Activated T-cell treated with anti-CD3 and anti-CD28 coated beads for 48 hours (primary cell): ENCODE measurements at regions not wholly inside any gene's neighbourhood (a gene's known extent, or its start where the extent isn't known, plus 50 kb on each side); places are given as distances from the start of the nearest gene placed in this dataset.
"Not testable (repeated sequence)": the region's sequence is repeated elsewhere in the genome, so short reads cannot be mapped to it uniquely, and the experiment has no call there.

Source experiments
- DNase-seq: peaks from one replicate; pipeline ENCODE4 v3.0.0-alpha.2; 2020; ENCODE audit warnings: low read depth

GRCh38 chr12:123061441-123062205, 81.1 kb downstream of the ARL6IP4 start:
- no peak for DNase-seq

- no peak for DNase-seq
These were observed 79.0 kb downstream of the ARL6IP4 start for GRCh38 chr12:123059500-123059899.

GRCh38 chr12:123058980-123059379, 78.5 kb downstream of the ARL6IP4 start:
- DNase-seq = no peak

GRCh38 chr12:123058481-123058880, 78.0 kb downstream of the ARL6IP4 start:
- no peak for DNase-seq

DNA sequence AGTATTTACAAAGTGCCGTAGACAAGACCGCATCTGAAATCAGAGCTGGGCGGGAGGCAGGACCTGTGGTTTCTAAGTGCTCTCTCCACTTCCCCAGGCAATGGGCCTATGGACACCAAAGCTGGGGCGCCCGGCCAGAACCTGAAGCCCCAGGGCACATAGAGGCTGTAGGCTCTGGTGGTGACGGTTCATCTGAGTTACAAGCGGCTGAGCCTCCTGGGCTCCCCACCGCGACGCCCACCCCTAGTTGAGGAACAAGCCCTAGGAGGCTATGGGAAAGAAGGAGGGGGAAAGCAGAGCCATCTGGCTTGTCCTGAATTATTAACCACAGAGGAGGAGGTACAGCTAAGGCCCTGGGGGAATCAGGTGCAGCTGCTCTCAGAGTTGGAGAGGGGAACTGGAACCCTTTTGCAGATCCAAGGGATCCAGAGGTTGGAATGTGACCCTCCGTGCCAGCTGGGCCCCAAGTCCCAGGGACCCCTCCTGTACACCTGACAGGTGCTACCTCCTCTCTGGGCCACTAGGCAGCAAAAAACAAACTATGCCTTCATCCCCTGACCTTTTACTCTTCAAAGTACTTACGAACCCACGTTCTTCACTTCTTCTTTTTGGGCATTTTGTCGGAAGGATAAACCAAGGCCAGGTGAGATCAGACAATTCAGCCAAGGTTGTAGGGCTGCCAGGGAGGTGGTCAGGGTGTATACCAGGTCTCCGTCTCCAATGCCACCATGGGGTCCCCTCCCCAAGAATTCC, 77.2 kb downstream of the ARL6IP4 start:
- no peak for DNase-seq

GRCh38 chr12:123056709-123057108, 76.2 kb downstream of the ARL6IP4 start:
- no peak for DNase-seq

- DNase-seq = no peak
These were observed 75.6 kb downstream of the ARL6IP4 start for GRCh38 chr12:123056053-123056452.

GRCh38 chr12:123055281-123055766, 74.8 kb downstream of the ARL6IP4 start:
- no peak for DNase-seq

GRCh38 chr12:123054371-123054770, 73.9 kb downstream of the ARL6IP4 start:
- no peak for DNase-seq

DNA sequence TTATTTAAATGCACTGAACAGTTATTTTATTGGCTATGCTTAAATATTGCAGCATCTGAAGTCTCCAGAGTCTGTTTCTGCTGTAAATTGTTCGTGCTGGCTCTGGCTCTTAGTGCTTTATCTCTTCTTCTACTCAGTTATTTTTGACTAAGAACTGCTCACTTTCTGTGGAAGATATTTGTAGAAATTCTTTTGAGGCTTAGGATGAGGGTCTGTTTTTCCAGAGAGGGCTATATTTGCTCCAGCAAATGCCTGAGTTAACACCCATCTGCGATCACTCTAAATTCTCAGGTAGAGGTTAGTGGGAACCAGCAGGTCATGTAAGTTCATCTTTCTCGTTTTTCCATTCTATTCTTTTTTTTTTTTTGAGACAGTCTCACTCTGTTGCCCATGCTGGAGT, 71.1 kb downstream of the ARL6IP4 start:
- DNase-seq = no peak

- no peak for DNase-seq
These were observed 70.4 kb downstream of the ARL6IP4 start for GRCh38 chr12:123050913-123051312.

DNA sequence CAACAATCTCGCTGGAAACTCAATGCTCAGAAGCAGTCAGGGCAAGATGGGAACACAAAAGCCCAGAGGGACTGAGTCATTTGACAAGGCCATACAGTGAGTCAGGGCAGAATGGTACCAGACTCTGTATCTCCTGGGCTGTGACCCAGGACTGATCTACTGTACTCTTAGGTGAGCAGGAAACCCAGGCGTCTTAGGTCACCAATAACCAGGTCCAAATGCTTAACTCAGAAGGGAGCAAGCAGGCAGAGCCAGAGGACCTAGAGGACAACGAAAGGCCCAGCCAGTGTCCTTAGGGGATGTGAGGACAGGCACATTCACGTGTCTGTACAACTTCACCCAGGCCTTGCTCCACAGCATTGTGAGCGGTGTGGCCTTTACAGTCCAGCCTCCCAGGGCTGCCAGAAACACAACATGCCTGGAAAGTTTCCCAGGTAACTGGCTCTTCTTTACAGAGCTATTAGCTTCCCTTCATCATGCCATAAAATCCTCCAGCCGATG, 69.9 kb downstream of the ARL6IP4 start:
- DNase-seq = no peak

GRCh38 chr12:123049398-123050240, 69.1 kb downstream of the ARL6IP4 start:
- DNase-seq = no peak

DNA sequence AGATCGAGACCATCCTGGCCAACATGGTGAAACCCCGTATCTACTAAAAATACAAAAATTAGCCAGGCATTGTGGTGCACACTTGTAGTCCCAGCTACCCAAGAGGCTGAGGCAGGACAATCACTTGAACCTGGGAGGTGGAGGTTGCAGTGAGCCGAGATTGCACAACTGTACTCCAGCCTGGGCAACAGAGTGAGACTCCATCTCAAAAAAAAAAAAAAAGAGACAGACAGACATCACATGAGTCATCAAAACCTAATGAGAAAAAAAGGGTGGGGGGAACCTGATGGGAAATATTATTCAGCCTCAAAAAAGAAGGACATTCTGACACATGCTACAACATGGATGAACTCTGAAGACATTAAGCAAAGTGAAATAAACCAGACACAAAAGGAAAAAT, 67.4 kb downstream of the ARL6IP4 start:
- DNase-seq = not testable (repeated sequence)

- no peak for DNase-seq
These were observed 66.8 kb downstream of the ARL6IP4 start for GRCh38 chr12:123047289-123047688.

- DNase-seq = no peak
These were observed 66.0 kb downstream of the ARL6IP4 start for GRCh38 chr12:123046431-123046830.

GRCh38 chr12:123045678-123046077, 65.2 kb downstream of the ARL6IP4 start:
- DNase-seq = no peak

DNA sequence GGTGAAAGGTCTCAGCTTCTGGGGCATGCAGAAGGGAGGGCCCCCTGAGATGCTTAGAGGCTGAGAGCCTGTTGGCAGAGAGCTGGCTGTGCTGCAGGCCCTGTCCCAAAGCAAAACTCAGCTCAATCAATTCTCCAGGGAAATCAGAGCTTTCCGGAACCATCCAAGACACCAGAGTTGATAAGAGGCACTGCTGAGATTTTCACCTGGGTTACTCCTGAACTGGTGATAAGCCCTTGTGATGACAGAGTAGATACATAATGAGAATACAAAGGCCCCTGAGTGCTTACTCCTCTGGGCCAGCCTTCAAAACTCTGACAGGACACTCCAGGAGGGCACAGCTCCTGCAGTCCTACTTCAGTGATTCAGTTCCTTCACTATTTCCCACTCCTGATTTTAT, 63.9 kb downstream of the ARL6IP4 start:
- DNase-seq = no peak

GRCh38 chr12:123043536-123044001, 63.1 kb downstream of the ARL6IP4 start:
- peak; percentile 72 for DNase-seq

GRCh38 chr12:123042833-123043232, 62.4 kb downstream of the ARL6IP4 start:
- no peak for DNase-seq

DNA sequence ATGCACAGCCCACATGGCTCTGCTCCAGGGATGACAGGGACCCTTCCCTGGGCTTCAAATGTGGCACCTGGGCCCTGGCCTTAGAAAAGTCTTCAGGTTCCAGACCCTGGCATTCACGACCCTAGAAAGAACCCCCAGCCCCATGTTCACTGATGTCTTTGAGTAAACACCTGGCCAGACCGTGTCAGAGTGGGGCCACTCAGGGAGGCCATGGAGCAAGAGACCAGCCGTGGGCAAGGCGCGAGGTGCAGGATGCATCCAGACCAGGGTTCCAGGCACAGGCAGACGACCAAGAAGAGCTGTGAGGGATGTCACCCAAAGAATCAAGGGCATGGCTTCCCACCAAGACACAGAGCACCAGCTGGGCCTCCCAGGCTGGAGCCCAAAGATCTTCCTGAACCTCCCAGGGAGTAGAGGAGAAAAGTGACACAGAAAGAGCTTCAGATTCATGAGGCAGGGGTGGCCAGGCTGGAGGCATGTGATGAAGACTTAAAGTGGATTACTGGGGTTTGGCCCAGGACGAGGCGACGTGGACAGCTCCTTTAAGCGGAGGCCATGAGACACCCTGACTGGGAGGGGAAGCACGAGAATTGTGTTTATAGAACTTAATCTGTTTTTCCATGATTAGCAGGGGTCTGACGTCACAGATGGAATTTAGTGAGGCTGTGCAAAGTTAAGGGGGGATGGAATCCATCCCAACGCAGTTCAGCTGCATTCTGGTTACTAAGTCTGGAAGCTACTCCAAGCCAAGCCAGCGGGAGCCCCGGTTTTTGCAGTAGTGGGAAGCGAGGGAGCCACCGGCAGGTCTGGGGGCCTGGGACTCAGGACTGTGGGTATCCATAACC, 61.6 kb downstream of the ARL6IP4 start:
- DNase-seq = no peak
